ENCODE measurements at regions not wholly inside any gene's neighbourhood (a gene's known extent, or its start where the extent isn't known, plus 50 kb on each side); places are given as distances from the start of the nearest gene placed in this dataset.
"Not testable (repeated sequence)": the region's sequence is repeated elsewhere in the genome, so short reads cannot be mapped to it uniquely, and the experiment has no call there.

- no peak for DNase-seq
Measured at GRCh38 chr2:21730141-21730540, 606.4 kb downstream of the TDRD15 start.

- DNase-seq = no peak
Measured at GRCh38 chr2:21740484-21740883, 616.7 kb downstream of the TDRD15 start.

DNA sequence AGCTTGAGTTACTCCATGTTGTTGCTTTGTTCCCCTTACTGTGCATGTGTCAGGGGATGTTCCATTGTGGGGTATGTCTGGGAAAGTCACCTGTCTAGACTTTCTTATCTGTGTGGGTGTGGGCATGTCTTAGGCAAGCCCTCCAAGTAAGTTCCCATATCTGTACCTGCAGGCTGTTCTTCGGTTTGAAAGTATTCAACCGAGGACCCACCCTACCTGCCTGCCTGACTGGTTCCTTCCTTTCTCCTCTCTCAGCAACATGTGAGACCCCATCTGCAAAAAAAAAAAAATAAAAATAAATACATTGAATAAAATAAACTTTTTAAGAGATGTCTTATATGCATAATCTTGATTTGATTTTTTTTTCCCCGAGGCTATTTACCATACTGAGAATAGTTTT lies 622.7 kb downstream of the TDRD15 start:
- no peak for DNase-seq

DNA sequence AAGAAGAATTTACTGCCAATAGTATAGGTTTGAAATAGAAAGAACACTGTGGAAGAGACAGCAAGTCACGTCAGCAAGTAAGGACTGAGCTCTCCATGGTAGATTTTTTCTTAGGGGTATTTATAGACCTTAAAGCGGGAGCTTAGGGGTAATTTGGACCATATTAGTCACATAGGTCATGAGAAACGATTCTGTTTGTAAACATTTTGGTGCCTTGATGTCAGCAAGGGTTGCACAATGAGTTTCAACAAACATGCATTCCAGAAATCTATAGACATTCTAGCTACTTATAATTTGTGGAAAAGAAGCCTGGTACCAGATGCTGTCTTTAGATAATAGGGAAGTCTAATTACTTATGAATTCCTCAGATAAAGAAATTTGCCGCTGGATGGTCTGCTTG lies 624.7 kb downstream of the TDRD15 start:
- no peak for DNase-seq

DNA sequence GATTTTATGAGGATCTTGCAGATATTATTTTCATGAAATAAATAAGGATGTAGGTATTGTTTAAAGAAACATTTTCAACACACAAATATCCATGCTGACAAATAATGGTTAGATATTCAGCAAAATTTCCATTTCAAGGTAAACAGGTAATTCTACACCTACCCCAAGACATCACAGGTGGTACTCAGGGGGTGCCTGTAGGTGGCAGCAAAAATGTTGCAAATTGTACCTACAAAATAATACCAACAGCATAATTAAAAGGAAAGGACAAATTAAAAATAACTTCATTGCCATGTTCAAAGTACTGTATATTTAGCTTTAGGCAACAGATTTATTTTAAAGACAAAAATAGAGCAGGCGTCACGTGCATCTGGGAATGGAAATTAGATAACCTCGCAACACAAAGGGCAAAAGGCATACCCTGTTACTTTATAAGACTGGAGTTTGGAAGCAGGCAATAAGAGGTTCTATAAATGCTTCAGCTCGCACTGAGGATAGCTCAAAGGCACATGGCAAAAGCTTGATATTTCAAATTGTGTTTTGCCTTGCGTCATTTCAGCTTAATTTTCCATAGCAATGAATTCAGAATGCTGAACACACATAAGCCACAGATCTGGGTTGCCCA lies 630.5 kb downstream of the TDRD15 start:
- no peak for DNase-seq

DNA sequence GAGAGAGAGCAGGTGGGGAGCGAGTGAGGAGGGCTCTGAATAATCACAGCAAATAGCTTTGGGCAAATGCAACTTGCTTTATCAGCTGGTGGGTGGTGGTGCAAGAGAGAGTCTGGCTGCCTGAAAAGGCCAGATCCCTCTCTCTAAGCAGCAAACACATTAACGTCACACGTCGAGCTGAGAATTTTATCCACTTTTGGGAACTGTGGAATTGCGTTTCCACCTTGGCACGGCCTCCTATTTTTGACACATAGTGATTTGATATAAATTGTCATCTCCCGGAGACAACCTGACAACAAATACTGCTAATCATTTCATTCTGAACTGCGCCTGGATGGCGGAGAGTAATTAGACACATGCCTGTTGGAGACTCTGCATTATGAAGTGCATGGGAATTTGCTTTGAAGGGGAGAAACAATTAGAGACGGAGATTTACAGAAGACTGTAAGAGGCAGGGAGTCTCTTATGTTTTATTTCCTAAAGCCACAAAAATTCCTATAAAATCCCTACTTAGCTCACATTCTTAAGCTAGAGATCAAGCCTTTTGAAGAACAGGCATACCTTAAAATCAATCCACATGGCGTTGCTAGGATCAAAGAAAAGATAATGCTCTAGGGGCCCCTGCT lies 634.1 kb downstream of the TDRD15 start:
- no peak for DNase-seq

GRCh38 chr2:21759819-21760218 lies 636.1 kb downstream of the TDRD15 start:
- no peak for DNase-seq

GRCh38 chr2:21761361-21761760 lies 637.6 kb downstream of the TDRD15 start:
- DNase-seq = no peak

DNA sequence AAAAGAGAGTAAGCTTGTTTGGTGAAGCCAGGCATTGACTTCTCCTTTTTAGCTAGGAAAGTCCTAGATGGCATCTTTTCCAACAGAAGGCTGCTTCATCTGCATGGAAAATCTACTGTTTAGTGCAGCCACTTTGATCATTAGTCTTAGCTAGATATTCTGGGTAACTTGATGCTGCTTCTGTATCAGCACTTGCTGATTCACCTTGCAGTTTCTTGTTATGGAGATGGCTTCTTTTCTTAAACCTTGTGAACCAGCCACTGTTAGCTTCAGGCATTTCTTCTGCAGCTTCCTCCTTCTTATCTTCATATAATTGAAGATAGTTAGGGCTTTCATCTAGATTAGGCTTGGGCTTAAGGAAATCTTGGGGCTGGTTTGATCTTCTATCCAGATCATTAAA lies 639.7 kb downstream of the TDRD15 start:
- DNase-seq = no peak

DNA sequence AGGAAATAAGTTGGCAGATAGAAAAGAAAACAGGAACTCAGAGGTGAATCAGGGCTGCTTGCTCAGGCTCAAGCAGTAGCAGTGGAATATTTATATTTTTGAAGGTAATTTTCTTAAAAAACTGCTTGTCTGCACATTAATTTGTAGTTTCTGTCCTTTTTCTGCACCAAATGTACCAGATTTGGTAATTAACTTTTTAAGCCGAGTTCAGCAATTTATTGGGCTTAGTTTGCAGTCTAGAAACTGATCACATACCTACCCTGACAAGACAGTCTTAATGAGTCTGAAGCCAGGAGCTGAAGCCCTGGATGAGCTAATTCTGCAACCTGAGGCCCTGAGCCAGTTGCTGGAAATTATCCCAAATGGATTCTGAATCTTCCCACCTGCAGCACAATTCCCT lies 647.0 kb downstream of the TDRD15 start:
- no peak for DNase-seq

DNA sequence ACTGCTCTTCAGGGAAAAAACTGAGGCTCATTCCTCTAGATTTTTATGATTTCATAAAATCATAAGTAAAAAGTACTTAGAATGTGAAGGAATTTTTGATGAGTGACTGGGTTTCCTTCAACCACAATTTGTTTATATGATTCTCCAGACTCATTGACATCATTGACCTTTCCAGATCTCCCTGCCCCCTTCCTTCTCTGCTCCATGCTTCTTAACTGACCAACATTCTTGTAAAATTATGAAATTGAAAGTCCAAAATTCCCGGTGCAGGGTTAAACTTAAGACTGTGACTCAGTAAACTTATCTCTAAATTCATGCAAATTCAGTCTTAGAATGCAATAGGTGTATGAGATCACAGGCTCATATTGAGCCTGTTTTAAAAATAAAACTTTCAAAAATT lies 648.9 kb downstream of the TDRD15 start:
- DNase-seq = no peak

GRCh38 chr2:21773168-21773567 lies 649.4 kb downstream of the TDRD15 start:
- DNase-seq = no peak

DNA sequence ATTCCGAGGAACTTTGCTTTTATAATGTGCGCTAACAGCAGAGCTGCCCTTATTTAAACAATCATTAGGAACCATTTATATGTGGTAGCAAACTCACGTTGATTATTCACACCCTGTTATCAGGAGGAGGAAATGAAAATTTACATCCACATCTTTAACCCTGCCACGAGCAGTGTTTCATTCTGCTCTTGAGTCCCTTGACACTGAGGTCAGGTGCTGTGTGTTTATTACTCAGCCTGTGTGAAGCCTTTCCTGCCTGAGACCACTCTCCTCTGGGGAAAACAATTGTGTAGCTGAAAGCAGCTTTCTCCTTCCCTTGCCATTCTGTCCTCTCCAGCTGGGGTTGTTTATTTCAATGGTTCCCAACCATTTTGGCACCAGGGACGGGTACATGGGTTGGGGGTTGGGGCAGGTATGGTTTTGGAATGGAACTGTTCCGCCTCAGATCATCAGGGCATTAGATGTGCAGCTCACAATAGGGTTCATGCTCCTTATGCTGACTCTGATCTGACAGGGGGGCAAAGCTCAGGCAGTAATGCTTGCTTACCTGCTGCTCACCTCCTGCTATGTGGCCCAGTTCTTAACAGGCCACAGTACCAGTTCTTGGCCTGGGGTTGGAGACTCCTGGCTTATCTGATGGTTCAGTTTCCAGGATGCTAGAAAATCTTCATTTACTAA lies 651.1 kb downstream of the TDRD15 start:
- no peak for DNase-seq

DNA sequence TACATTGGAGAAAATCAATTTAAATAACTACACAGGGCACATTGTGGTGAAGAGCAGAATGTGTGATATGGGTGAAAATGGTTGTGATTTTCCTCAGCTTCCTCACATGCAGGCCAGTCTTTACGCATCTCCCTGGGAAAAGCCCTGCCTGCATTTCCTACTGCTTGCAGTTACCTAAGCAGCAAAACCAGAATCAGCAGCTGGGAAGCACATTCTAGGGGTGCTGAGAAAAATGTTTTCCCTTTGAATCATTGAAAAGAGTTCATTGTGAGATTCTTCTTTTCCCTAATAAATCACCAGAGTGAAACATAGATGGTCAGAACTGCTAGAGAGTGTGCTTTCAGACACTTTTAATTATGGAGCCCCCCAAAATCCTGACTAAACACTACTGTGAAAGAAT lies 656.0 kb downstream of the TDRD15 start:
- no peak for DNase-seq

DNA sequence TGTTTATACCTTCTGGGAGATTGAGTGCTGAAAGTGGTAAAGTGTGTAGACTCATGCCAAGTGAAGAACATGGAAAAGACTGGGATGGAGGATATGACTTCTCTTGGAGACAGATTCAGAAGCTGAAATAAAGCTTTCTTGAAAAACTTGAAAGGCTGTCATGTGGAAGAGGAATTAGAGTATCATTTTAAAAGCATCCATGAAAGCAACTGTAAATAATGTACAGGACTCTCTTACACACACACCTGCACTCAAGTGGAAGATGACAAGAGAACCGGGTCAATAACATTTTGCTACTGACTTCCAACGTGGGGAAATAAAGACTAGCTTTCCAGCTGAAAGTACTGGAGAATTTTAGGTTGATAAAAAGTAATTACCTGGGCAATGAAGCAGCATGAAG lies 658.2 kb downstream of the TDRD15 start:
- DNase-seq = no peak

DNA sequence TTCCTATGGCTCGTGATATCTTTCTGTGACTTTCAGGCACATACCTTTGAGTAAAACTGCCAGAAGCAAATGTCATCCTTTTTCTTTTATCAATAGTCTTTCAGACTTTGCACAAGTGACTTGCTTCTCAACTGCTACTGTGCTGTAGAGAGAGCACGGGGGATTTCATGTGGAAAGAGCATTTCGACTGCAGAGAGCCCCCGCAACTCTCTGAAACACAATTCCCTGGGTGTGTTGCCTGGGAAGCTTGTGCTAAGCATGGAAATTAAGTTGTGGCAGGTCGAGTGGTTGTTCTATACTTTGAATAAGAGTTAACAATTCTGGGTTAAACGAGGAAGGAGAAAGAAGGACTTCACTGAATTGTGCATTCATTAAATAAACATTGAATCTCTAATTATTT lies 659.1 kb downstream of the TDRD15 start:
- DNase-seq = no peak

DNA sequence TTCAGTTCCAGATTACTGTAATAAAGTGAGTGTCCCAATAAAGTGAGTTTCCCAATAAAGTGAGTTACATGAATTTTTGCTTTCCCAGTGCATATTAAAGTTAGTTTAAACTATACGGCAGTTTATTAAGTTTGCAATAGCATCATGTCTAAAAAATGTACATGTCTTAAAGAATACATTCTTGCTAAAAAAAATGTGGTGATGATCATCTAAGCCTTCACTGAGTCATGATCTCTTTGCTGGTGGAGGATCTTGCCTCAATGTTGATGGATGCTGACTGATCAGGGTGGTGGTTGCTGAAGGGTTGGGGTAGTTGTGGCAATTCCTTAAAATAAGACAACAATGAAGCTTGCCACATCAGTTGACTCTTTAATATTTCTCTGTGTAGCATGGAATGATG lies 664.2 kb downstream of the TDRD15 start:
- DNase-seq = no peak

DNA sequence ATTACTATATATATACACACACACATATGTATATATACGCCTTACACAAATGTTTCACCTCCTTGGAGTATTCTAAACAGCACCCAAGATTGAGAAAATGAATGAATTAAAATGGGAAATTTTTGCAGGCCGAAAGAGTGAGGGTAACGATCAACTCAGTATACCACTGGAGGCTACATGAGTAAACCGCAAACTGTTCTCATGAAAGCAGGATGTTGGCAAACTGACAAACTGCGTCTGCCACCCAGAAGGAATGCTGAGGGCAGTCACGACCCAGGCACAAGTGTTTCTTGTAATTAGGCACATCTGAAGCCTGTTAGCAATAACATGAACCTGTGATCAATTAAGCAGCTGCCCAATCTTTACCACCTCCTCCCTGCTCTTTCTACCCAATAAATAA lies 666.5 kb downstream of the TDRD15 start:
- DNase-seq = not testable (repeated sequence)

DNA sequence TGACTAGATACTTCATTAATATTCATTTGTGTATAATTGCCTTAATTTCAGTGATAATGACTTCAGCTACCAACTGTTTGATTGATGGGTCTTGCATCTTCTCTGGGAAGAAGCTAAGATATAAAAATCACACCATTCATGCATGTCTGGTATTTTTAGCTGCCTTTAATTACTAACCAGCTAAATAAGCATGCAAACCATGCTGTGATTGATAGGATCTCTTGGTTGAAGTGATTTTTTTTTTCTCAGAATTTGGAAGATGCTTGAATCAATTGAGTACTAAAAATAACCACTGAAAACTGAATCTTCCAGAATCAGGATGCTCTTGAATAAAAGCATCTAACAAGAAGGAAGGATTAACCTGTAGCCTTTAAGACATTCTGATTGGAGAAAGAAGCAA lies 668.8 kb downstream of the TDRD15 start:
- DNase-seq = no peak

- no peak for DNase-seq
Measured at GRCh38 chr2:21793461-21793860, 669.7 kb downstream of the TDRD15 start.

- DNase-seq = no peak
Measured at GRCh38 chr2:21794611-21795010, 670.8 kb downstream of the TDRD15 start.

DNA sequence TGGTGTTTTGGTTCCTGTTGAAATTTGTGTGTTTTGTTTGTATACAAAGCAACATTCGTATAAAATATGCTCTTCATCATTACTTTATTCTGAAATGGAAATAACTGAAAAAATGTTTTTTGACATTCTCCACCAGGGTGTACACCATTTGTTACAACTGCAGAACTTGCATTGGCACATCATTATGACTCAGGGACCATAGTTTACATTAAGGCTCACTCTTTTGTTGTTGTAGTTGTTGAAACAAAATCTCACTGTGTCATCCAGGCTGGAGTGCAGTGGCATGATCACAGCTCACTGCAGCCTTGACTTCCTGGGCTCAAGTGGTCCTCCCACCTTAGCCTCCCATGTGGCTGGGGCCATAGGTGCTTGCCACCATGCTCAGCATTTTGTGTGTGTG lies 676.6 kb downstream of the TDRD15 start:
- no peak for DNase-seq

GRCh38 chr2:21803550-21803949 lies 679.8 kb downstream of the TDRD15 start:
- DNase-seq = no peak

DNA sequence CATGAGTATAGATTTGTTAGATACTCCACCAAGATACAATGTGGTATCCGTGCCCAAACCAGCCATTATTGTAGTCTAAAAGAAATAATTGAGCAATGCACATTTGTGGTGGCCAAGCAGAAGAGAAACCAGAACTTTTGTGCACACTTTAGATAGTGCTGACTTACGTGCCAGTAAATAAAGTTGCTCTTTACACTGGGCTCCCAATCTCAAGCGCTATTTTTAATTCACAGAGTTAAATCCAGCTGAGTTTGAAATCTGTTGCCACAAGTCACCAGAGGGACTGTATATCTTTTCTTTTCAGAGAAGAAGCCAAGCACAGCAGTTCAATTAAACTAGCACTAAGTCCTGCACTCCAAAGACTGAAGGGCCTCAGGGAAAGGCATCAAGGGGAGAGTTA lies 680.4 kb downstream of the TDRD15 start:
- no peak for DNase-seq

GRCh38 chr2:21811541-21811940 lies 687.8 kb downstream of the TDRD15 start:
- no peak for DNase-seq
